Fibroblast of villous mesenchyme (primary cell): ENCODE measurements at regions not wholly inside any gene's neighbourhood (a gene's known extent, or its start where the extent isn't known, plus 50 kb on each side); places are given as distances from the start of the nearest gene placed in this dataset.

Experiments
- DNase-seq: peaks from one replicate; pipeline ENCODE4 v3.0.0-alpha.2; 2010; ENCODE audit warnings: low read depth
- H3K4me3 ChIP-seq: 2 replicates; pipeline ENCODE4 v1.5.1; 2011; ENCODE audit warnings: low read depth, mild to moderate bottlenecking, low read length
- TF ChIP-seq, protein P1 (sequence below): IDR thresholded peaks from 2 replicates; pipeline ENCODE4 v1.5.1; 2012; ENCODE audit warnings: low read depth, mild to moderate bottlenecking, low read length; ENCODE audit not compliant: insufficient read depth

DNA sequence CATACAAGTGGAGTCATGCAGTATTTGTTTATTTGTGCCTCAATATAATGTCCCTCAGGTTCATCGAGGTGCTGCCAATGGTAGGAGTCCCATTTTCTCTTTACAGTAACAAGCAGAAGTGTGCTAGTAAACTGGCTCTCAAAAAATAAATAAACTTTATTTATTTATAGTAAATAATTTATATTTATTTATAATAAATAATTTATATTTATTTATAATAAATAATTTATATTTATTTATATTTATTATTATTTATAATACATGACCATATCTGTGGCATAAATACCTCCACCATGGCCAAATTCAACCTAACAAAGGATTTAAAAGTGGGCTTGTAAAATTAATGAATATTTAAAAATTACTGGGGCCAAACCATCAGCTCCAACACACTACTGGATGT is 464.9 kb upstream of the NWD2 start:
- no peak overlapping the region for H3K4me3 ChIP-seq
- no peak for DNase-seq
- TF ChIP-seq, protein P1, sequence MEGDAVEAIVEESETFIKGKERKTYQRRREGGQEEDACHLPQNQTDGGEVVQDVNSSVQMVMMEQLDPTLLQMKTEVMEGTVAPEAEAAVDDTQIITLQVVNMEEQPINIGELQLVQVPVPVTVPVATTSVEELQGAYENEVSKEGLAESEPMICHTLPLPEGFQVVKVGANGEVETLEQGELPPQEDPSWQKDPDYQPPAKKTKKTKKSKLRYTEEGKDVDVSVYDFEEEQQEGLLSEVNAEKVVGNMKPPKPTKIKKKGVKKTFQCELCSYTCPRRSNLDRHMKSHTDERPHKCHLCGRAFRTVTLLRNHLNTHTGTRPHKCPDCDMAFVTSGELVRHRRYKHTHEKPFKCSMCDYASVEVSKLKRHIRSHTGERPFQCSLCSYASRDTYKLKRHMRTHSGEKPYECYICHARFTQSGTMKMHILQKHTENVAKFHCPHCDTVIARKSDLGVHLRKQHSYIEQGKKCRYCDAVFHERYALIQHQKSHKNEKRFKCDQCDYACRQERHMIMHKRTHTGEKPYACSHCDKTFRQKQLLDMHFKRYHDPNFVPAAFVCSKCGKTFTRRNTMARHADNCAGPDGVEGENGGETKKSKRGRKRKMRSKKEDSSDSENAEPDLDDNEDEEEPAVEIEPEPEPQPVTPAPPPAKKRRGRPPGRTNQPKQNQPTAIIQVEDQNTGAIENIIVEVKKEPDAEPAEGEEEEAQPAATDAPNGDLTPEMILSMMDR = no peak

DNA sequence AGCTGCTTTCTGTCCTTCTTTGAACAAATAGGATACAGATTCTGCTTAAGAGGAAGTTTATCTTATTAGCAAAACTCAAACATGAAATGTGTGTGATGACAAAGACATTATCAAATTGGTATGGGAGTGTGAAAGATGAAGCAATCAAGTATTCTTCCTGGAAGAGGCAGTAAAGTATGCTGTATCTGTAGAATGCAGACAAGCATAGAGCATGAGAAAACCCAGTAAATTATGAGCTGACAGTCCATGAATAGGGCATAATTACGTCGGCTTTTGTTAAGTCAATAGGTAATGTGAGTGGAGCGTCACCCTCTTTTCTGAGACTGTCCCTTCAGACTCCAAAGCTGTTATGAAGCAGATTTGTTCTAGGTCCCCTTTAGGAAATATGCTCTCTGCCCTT is 458.6 kb upstream of the NWD2 start:
- TF ChIP-seq, protein P1 = no peak
- no peak for DNase-seq
- no peak overlapping the region for H3K4me3 ChIP-seq

DNA sequence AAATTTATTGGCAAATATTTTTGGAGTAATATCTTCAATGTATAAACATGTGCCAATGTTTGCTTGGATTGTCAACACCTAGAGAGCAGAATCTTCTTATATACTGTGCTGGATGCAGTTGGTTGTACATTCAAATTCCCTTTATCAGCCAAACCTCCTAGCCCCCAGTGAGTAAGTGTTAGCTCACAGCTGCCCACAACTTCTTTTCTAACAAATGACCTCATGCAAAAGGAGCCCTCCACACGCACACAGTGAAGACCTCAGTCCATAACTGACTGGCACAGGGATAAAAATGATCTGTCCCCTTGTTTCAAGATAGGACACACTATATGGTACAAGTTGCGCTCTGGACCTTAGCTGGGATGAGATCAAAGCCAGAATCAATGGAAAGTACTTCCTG is 458.0 kb upstream of the NWD2 start:
- no peak overlapping the region for H3K4me3 ChIP-seq
- TF ChIP-seq, protein P1 = no peak
- no peak for DNase-seq

DNA sequence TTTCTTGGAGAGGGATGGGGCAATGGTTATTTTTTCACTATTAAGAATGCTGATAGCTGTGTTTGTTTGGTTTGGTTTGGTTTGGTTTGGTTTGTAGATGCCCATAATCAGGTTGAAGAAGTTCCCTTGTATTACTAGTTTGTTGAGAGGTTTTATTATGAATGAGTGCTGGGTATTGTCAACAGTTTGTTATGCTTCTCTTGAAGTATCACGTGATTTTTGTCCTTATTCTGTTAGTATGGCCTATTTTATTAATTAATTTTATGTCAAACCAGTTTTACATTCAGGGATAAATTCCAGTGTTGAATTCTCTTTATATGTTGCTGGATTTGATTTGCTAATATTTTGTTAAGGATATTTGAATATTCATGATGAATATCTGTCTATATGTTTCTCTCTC is 449.8 kb upstream of the NWD2 start:
- no peak for DNase-seq
- H3K4me3 ChIP-seq = no peak overlapping the region
- TF ChIP-seq, protein P1 = no peak

DNA sequence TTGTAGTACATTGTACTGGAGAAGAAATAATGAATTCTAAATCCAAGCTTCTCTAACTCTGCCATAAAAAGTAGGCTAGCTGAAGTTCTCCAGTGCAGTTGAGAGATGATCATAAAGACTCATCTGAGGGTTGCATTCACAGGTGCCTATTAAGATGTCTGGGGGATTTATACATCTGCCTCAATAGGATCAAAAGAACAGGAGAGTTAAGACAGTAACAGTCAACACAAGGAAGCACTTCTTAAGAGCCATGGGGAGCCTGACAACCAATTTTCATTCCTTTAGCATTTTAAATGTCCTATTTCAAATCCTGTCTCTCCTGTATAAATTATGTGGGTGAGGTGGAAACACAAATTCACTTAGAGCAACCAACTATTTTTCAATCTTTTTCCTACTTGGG is 432.4 kb upstream of the NWD2 start:
- no peak for DNase-seq
- H3K4me3 ChIP-seq = no peak overlapping the region
- TF ChIP-seq, protein P1 = no peak

DNA sequence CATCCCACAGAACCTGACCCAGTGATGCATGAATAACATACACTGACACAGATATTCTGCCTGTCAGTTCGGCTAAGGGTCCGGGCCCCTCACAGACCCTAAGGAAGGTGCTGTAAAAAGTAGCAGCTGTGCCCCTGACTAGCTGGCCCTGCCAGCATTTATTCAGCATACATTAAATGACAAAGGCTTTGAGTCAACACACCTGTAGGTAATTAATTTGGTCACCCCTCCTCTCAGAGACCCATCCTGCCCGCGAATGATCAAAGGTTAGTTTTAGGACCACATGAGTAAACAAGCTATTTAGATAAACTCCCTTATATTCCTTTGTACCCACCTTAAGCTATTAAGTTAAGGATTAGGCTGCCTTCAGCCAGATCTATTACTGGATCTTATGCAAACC is 429.0 kb upstream of the NWD2 start:
- H3K4me3 ChIP-seq = no peak overlapping the region
- TF ChIP-seq, protein P1 = no peak
- no peak for DNase-seq

DNA sequence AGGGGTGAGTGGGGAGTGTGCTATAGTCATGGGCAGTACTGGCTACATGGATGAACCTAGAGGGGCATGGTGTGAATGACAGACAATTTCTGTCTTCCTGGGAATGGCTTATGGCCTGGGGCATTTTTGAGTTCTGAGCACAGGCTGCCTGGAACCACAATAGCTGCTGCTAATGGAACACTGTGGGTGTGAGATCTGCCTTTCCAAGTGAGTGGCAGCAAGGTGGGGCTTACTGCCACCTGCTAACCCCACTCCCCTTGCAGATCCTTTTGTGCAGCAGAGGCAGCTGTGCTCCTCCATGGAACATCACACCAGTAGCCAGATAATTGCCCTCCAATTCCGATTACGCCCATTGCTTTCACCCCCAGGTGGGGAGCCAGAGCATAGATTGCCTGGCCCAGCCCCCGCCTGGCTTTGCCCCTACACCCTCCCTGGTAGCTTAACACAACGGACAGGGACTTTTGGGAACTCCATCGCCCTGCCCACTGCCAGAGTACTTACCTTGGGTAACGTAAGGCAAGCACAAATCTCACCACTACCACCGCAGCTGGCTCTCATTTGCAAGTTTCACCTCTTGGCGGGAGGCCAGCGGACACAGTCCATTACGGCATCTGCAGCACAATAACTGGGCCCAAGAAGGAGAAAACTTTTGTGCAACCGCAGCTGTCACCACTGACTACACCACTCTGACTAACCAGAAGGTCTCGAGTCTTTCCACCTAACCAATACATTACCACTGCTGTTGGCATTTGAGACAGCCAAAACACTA is 421.2 kb upstream of the NWD2 start:
- TF ChIP-seq, protein P1 = no peak
- no peak for DNase-seq
- H3K4me3 ChIP-seq = no peak overlapping the region
